K562 (cell line): ENCODE measurements at regions not wholly inside any gene's neighbourhood (a gene's known extent, or its start where the extent isn't known, plus 50 kb on each side); places are given as distances from the start of the nearest gene placed in this dataset.
"Not testable (repeated sequence)": the region's sequence is repeated elsewhere in the genome, so short reads cannot be mapped to it uniquely, and the experiment has no call there.

Experiments
- DPF2 ChIP-seq: fragments of 450-650 bp; IDR thresholded peaks from 2 replicates; pipeline ENCODE4 v1.6.1; 2016
- FOXP1 ChIP-seq: sonication (generic); formaldehyde crosslinking; IDR thresholded peaks from 2 replicates; pipeline ENCODE4 v1.8.0; 2022; ENCODE audit warnings: mild to moderate bottlenecking, missing genetic modification reagents
- PCBP2 ChIP-seq: fragments of 200-400 bp; formaldehyde crosslinking; IDR thresholded peaks from 2 replicates; pipeline ENCODE4 v1.6.1; 2018; ENCODE audit warnings: low read length, low read depth, mild to moderate bottlenecking, moderate library complexity; ENCODE audit not compliant: poor library complexity, severe bottlenecking
- POLR2AphosphoS2 ChIP-seq: IDR thresholded peaks from 2 replicates; pipeline ENCODE4 v1.6.1; 2012; ENCODE audit warnings: low read length, improper control_type of control experiment
- SNIP1 ChIP-seq: fragments of 450-650 bp; IDR thresholded peaks from 2 replicates; pipeline ENCODE4 v1.7.1; 2017; ENCODE audit warnings: low read depth, mild to moderate bottlenecking
- TCFL5 ChIP-seq: fragments of 250-450 bp; sonication (Bioruptor Pico); conservative IDR thresholded peaks from 2 replicates; pipeline ENCODE4 v1.6.1; 2021; ENCODE audit warnings: mild to moderate bottlenecking, moderate library complexity, matching md5 sums
- ZNF586 ChIP-seq: fragments of 450-650 bp; formaldehyde crosslinking; conservative IDR thresholded peaks from 2 replicates; pipeline ENCODE4 v1.4.0; 2020; ENCODE audit warnings: mild to moderate bottlenecking, moderate library complexity
- TF ChIP-seq, protein P1 (sequence below), 3 experiments: IDR thresholded peaks in 2 of 3; conservative IDR thresholded peaks in 1 of 3; 2 replicates each; pipeline ENCODE4 v1.5.1; 2011 to 2012; ENCODE audit warnings: low read length in 3 of 3, mild to moderate bottlenecking in 3 of 3, control low read depth in 2 of 3, improper control_type of control experiment in 1 of 3, inconsistent platforms in 1 of 3, low read depth in 1 of 3, mixed read lengths in 1 of 3, moderate library complexity in 1 of 3; ENCODE audit not compliant: insufficient read depth in 2 of 3

DNA sequence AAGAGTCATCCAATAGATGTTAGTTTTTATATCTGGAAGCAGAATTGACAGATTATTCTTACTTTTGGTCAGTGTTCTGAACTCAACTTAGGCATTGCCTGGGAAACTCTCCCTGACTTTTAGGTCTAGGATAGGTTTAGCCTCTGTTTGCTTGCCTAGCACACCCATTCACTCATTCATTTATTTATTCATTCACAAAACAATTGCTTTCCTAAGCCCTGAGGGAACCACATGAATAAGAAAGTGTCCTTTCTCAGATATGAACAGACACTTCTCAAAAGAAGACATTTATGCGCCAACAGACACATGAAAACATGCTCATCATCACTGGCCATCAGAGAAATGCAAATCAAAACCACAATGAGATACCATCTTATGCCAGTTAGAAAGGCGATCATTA, 117.4 kb downstream of the ADSS2 start:
- not testable (repeated sequence) for TF ChIP-seq DPF2; SNIP1; TCFL5 (CRISPR knock-in tag); ZNF586 (CRISPR knock-in tag); POLR2AphosphoS2; PCBP2; FOXP1 (CRISPR knock-in tag)
- TF ChIP-seq, protein P1, sequence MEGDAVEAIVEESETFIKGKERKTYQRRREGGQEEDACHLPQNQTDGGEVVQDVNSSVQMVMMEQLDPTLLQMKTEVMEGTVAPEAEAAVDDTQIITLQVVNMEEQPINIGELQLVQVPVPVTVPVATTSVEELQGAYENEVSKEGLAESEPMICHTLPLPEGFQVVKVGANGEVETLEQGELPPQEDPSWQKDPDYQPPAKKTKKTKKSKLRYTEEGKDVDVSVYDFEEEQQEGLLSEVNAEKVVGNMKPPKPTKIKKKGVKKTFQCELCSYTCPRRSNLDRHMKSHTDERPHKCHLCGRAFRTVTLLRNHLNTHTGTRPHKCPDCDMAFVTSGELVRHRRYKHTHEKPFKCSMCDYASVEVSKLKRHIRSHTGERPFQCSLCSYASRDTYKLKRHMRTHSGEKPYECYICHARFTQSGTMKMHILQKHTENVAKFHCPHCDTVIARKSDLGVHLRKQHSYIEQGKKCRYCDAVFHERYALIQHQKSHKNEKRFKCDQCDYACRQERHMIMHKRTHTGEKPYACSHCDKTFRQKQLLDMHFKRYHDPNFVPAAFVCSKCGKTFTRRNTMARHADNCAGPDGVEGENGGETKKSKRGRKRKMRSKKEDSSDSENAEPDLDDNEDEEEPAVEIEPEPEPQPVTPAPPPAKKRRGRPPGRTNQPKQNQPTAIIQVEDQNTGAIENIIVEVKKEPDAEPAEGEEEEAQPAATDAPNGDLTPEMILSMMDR (IDR thresholded peaks at IDR 0.05 in 2 of 3, conservative IDR thresholded peaks at IDR 0.05 in 1 of 3; ENCODE audit: insufficient read depth in 2 of 3, low read depth in 1 of 3, low read length in 3 of 3) = not testable (repeated sequence)
